ENCODE measurements at regions not wholly inside any gene's neighbourhood (a gene's known extent, or its start where the extent isn't known, plus 50 kb on each side); places are given as distances from the start of the nearest gene placed in this dataset.

GRCh38 chr15:77783636-77784035 lies 150.9 kb upstream of the LINGO1 start:
- no peak overlapping the region for H3K27ac ChIP-seq (ENCODE audit: poor library complexity, severe bottlenecking)
- no peaks in the 10 kb centered on the region for H3K36me3 ChIP-seq (ENCODE audit: low read depth)
- ATAC-seq (ENCODE audit: low read depth) (no peak), DNase-seq (ENCODE audit: low spot score) (no peak)
- H3K27me3 ChIP-seq (ENCODE audit: insufficient read depth, poor library complexity, severe bottlenecking), result no peaks in the 10 kb centered on the region
- H3K4me3 ChIP-seq (ENCODE audit: severe bottlenecking), result no peak overlapping the region
- TF ChIP-seq, protein P1, sequence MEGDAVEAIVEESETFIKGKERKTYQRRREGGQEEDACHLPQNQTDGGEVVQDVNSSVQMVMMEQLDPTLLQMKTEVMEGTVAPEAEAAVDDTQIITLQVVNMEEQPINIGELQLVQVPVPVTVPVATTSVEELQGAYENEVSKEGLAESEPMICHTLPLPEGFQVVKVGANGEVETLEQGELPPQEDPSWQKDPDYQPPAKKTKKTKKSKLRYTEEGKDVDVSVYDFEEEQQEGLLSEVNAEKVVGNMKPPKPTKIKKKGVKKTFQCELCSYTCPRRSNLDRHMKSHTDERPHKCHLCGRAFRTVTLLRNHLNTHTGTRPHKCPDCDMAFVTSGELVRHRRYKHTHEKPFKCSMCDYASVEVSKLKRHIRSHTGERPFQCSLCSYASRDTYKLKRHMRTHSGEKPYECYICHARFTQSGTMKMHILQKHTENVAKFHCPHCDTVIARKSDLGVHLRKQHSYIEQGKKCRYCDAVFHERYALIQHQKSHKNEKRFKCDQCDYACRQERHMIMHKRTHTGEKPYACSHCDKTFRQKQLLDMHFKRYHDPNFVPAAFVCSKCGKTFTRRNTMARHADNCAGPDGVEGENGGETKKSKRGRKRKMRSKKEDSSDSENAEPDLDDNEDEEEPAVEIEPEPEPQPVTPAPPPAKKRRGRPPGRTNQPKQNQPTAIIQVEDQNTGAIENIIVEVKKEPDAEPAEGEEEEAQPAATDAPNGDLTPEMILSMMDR (IDR thresholded peaks at IDR 0.05; ENCODE audit: poor library complexity, severe bottlenecking), result no peak
- H3K9me3 ChIP-seq (ENCODE audit: severe bottlenecking), result no peaks in the 10 kb centered on the region
- no peaks in the 10 kb centered on the region for H3K4me1 ChIP-seq (ENCODE audit: insufficient read depth, poor library complexity, severe bottlenecking)

DNA sequence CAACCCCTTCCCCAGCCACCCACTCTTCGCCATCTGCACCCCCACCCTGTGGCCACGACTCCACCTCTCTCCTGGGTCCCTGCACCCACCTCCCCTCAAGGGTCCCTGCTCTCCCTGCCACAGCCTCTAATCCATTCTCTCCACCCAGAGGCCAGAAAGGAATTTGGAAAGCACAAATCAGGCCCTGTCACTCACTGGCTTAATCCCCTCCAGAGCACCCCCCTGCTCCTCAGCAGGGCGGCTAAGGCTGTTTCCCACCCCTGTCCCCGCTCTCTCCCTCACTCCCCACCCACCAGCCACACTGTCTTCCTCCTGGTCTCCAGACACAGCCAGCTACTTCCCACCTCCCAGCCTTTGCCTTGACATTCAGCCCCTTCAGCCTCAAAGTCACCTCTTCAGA lies 150.0 kb upstream of the LINGO1 start:
- Histone ChIP-seq H3K27ac (ENCODE audit: poor library complexity, severe bottlenecking) (no peak overlapping the region), H3K36me3 (ENCODE audit: low read depth) (no peaks in the 10 kb centered on the region), H3K9me3 (ENCODE audit: severe bottlenecking) (no peaks in the 10 kb centered on the region), H3K4me3 (ENCODE audit: severe bottlenecking) (no peak overlapping the region), H3K4me1 (ENCODE audit: insufficient read depth, poor library complexity, severe bottlenecking) (no peaks in the 10 kb centered on the region), H3K27me3 (ENCODE audit: insufficient read depth, poor library complexity, severe bottlenecking) (no peaks in the 10 kb centered on the region)
- no peak for DNase-seq (ENCODE audit: low spot score)
- TF ChIP-seq, protein P1 (IDR thresholded peaks at IDR 0.05; ENCODE audit: poor library complexity, severe bottlenecking), result no peak
- ATAC-seq (ENCODE audit: low read depth), result no peak

GRCh38 chr15:77781946-77782240 lies 149.2 kb upstream of the LINGO1 start:
- ATAC-seq (ENCODE audit: low read depth), result no peak
- H3K9me3 ChIP-seq (ENCODE audit: severe bottlenecking), result no peaks in the 10 kb centered on the region
- H3K27ac ChIP-seq (ENCODE audit: poor library complexity, severe bottlenecking), result no peak overlapping the region
- no peak for DNase-seq (ENCODE audit: low spot score)
- H3K4me1 ChIP-seq (ENCODE audit: insufficient read depth, poor library complexity, severe bottlenecking), result no peaks in the 10 kb centered on the region
- H3K36me3 ChIP-seq (ENCODE audit: low read depth), result no peaks in the 10 kb centered on the region
- H3K27me3 ChIP-seq (ENCODE audit: insufficient read depth, poor library complexity, severe bottlenecking), result no peaks in the 10 kb centered on the region
- TF ChIP-seq, protein P1 (IDR thresholded peaks at IDR 0.05; ENCODE audit: poor library complexity, severe bottlenecking), result no peak
- no peak overlapping the region for H3K4me3 ChIP-seq (ENCODE audit: severe bottlenecking)

GRCh38 chr15:77781151-77781945 lies 148.6 kb upstream of the LINGO1 start:
- DNase-seq (ENCODE audit: low spot score) (no peak), ATAC-seq (ENCODE audit: low read depth) (no peak)
- TF ChIP-seq, protein P1 (IDR thresholded peaks at IDR 0.05; ENCODE audit: poor library complexity, severe bottlenecking), result no peak

DNA sequence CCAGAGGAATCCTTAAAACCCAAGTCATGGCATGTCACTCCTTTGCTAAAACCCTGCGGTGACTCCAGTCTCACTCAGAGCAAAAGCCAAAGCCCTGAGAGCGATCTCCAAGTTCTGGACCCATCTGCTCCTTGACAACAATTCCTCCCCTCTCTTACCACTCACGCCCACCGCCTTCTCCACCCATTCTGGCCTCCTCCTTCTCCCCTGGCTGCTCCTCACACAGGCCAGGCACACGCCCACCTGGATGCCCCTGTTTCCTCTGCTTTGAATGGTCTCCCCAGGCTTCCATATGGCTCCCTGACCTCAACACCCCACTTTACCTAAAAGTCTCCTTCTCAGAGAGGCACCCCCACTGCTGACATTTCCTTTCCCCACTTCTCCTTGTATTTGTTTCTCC lies 146.1 kb upstream of the LINGO1 start:
- H3K9me3 ChIP-seq (ENCODE audit: severe bottlenecking), result no peaks in the 10 kb centered on the region
- TF ChIP-seq, protein P1 (IDR thresholded peaks at IDR 0.05; ENCODE audit: poor library complexity, severe bottlenecking), result no peak
- no peaks in the 10 kb centered on the region for H3K4me1 ChIP-seq (ENCODE audit: insufficient read depth, poor library complexity, severe bottlenecking)
- H3K4me3 ChIP-seq (ENCODE audit: severe bottlenecking), result no peak overlapping the region
- H3K27ac ChIP-seq (ENCODE audit: poor library complexity, severe bottlenecking), result no peak overlapping the region
- no peak for DNase-seq (ENCODE audit: low spot score)
- no peaks in the 10 kb centered on the region for H3K36me3 ChIP-seq (ENCODE audit: low read depth)
- ATAC-seq (ENCODE audit: low read depth), result no peak
- no peaks in the 10 kb centered on the region for H3K27me3 ChIP-seq (ENCODE audit: insufficient read depth, poor library complexity, severe bottlenecking)

More at GRCh38 chr15:77781151-77781945, 148.6 kb upstream of the LINGO1 start:
- Histone ChIP-seq H3K27ac (ENCODE audit: poor library complexity, severe bottlenecking) (no peak overlapping the region), H3K36me3 (ENCODE audit: low read depth) (no peaks in the 10 kb centered on the region), H3K4me3 (ENCODE audit: severe bottlenecking) (no peak overlapping the region), H3K4me1 (ENCODE audit: insufficient read depth, poor library complexity, severe bottlenecking) (no peaks in the 10 kb centered on the region), H3K27me3 (ENCODE audit: insufficient read depth, poor library complexity, severe bottlenecking) (no peaks in the 10 kb centered on the region), H3K9me3 (ENCODE audit: severe bottlenecking) (no peaks in the 10 kb centered on the region)

All from RWPE2 (cell line).